GM19452 (cell line): ENCODE measurements at regions not wholly inside any gene's neighbourhood (a gene's known extent, or its start where the extent isn't known, plus 50 kb on each side); places are given as distances from the start of the nearest gene placed in this dataset.

Experiments used
- ATAC-seq: cut with Tn5 transposase; IDR thresholded peaks from one replicate; pipeline ENCODE4 v1.9.1; 2021; ENCODE audit not compliant: unreplicated experiment

DNA sequence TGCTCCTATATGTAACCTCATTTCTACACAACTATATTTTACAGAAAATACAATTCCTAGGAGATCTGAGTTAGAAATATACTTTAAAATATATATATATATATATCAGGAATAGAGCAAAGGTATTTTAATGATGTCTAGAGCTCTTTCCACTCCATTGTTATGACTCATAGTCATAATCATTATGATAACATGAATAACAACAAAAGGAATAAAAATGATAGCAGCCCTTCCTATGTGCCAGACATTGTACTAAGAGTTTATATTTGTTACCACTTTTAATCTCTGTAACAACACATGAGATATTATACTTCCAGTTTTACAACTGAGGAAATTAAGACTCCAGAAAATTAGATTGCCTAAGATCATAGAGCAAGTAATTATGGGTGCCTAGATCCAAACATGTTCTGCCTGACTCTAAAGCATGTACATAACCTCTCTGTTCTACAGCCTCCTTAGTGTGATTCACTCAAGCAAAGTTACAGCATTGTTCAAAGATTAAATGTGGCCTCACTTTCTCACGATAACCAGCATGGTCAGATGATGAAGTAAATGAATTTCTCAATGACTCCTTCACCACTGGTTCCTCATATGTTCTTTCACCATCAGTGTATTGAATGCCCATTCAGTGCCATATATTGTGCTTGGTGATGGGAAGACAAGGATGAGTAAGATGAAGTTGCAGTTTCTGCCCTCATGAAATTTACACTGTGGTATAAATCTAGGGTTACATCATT is 452.1 kb downstream of the EFNA5 start:
- ATAC-seq, result no peak

DNA sequence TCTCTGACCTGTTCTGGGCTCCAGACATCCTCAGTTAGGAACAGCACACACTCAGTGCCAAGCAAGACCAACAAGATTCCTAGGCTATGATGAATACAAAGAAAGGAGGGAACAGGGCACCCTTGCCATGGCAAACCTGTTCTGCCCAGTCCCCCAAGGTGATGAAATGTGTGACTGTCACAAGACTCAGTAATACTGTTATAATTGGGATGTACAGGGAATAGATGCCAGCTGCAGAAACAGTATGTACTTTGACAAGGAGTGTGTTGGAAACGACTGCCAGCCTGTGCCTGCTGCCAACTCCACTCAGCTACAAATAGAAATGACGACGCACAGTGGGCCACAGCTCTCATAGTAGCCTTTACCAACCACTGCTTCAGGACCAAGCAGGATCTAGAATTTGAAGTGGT is 453.0 kb downstream of the EFNA5 start:
- no peak for ATAC-seq

DNA sequence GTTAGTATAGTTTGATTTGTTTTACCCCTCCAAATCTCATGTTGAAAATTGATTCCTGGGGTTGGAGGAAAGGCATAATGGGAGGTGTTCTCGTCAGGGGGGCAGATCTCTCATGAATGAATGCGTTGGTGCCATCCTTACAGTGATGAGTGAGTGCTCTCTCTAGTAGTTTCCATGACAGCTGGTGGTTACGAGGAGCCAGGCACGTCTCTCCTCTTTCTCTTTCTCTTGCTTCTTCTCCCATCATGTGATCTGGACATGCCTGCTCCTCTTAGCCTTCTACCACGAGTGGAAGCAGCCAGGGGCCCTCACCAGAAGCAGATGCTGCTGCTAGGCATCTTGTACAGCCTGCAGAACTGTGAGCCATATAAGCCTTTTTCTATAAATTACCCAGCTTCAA is 454.1 kb downstream of the EFNA5 start:
- no peak for ATAC-seq

DNA sequence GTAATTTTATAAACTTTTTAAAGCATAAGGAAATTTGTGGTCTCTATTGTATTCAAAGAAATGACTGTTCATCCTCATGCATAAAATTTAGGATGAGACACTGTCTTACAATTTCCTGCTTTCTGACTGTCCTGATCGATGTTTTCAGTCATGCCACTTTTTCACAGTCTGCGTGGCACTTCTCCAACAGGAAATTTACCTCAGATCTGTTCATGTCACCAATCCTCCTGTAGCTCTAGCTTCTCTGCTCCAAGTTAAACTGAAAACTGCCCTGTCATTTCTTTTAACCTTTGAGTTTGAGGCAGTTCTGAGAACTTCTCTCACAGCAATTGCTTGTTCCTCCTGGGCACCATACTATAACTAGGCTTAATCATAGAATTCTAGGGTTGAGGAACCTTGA is 455.1 kb downstream of the EFNA5 start:
- no peak for ATAC-seq

DNA sequence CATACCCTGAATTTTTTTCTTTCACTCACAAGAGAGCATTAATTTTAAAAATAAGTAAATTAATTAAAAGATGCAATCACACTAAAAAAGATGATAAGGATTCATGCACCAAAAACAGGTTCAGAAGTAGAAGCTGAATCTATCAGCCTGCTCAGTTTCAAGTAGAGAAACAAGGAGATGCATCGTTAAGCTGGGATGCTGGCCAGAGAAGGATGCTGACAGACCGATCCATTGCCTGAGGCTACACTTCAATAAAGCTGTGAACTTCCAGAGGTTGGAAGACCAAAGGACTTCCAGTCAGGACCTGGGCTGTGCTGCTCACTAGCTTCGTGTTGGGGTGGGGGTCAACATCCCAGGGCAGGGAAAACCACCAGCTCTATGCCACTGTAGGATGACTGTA is 457.7 kb downstream of the EFNA5 start:
- no peak for ATAC-seq

DNA sequence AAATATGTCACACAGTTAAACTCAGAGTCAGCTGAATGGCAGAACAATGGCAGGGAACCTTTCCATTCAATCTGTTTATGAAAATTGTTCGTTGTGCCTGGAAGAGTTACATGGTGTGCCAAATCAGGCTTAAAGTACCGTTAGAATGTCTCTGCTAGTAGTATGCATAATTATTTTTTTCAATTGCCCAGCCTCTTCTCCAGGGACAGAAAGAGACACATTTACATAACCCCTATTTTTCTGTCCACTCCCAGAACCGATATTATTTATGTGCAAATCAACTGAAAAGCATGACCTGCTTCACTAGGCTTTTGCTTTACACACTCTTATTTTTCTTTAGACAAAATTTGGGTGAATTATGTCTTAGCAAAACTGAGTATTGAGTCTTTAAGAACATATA is 459.1 kb downstream of the EFNA5 start:
- ATAC-seq, result no peak

DNA sequence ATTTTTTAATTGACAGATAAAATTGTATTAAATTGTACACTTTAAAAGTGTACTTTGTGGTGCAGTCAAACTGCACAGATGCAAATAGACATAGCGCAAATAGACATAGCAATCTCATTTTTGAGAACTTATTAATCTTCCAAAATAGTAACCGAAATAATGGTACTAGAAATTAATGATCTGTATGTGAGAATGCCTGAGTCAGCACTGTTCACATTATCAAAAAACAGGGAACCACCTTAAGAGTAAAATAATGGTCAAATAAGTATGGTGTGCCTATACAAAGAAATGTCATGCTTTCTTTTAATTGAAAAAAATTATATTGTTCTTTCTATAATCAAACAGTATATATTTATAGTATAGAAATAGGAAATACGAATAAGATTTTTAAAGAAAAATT is 461.9 kb downstream of the EFNA5 start:
- no peak for ATAC-seq

DNA sequence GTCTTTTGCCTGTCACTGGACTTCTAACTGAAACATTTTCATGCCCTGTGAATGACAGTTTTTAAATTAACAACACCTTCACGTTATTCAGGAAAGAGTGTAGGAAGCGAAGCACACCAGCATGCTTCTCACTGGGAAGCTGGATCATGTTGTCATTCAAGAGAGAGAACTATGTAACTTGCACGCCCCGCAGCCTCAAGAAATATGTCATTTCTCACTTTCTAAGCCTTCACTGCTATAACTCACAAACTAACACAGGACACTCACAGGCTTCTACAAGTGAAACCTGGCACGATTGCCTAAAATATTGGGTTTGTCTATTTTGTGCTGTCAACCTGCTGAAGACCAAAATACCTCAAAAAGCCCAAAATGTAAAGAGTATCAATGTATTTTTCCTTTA is 466.3 kb downstream of the EFNA5 start:
- no peak for ATAC-seq

DNA sequence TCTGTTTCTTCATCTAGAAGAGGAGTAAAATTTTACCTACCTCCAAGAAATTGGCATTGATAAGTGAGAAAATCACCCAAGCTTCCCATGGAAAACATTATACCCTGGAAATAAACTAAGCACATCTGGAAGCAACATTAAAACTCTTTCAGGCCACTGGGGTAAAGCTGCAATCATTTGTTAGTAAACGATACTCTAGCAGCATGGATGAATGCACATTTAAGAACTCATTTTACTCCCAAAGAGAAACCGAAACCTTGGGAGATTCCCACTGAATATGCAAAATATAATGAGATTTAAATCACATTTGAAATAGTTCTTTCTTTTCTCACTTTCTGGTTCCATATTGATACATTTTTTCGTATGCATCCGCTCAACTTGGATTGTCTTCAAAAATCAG is 467.5 kb downstream of the EFNA5 start:
- ATAC-seq, result no peak

DNA sequence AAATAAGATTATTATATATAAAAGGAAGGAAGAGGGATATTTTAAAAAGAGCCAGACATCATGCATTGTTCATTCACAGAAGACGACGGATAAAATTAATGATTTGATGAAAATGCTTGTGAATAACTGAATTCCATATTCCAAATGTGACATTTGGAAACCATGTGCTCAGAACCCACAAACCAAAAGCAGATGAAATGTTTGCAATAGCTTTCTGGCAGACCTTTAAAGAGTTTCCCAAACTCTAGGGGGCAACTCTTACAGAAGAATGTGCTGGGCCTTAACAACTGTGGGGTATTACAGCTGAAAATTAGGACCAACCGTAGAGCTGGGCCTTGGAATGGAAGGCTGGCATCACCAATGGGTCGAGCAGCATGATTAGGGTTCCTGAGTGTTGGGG is 471.0 kb downstream of the EFNA5 start:
- ATAC-seq, result no peak

DNA sequence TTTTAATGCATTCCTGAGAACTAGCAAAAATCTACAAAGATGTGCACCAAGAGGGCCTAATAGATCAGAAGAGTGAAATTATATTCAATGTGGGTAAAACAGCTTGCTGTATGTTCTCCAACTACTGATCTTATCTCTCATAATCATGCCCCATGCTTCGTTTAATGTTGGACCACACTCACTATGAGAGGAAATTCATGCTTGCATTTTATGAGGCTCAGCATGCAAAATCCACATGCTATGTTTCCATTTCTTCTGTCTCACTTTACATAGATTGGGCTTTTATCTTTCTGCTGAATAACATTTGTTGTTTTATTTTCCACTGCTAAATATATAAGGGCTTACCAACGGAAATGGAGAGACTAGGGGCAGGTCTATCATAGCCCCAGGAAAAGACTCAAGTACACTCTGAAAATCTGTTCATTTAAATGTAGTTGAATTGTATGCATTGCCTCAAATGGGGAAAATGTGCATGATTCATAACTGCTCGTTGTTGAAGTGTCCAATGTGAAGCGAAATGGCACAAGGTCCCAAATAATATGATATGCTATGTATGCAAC is 474.2 kb downstream of the EFNA5 start:
- no peak for ATAC-seq

DNA sequence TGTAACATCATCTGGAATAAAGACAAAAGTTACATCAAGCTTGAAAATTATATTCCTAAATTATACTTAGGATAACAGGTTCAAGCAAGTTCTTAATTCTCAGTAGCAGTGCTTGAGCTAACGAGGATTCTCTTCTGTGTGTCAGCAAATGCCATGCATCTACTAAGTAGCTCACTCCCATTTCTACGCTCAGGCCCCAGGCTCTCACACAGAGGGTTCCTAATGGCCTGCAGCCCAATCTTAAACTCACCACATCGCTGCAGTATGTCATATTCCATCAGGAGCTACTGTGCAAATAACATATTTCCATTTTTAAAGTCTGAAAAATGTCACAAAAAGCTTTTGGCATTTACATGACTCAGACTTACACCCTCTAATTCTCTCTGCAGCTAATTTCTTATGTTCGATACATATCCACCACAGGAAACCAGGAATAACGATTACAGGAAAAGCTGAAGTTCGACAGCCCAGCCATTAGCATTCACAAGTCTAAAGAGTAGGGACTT is 474.8 kb downstream of the EFNA5 start:
- no peak for ATAC-seq

DNA sequence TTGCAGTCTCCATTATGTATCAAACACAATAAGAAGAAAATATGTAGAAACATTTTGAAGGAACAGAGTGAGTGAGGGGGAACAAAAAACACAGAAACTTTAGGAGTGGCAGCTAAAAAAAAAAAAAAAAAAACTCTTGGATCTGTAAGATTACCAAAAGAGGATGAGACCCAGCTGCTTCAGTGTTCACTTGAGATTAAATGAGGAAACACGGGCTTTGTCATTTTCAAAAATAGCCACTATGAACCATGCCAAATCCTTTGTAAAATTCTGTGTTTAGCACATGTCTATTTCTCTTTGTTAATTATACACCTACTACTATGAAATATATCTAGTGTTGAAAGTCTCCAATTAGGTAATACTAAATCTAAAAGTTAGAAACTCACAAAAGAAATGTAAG is 485.9 kb downstream of the EFNA5 start:
- no peak for ATAC-seq

DNA sequence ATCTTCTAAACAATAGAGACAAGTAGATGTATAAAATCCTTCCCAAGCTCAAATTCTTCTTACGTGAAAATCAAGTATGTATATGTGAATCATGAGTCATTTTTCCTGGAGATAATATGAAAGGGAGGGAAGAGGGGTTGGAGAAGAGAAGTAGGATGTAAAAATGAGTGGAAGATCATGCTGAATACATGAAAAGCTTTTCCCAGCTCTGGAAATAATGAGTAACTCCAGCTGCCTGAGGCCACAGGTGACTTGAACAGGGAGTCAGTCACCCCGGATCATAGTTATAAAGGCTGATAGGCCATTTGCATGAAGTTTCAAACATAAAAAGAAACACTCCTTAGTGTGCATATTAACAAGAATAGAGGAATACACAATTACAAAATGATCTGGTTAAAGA is 486.7 kb downstream of the EFNA5 start:
- no peak for ATAC-seq

DNA sequence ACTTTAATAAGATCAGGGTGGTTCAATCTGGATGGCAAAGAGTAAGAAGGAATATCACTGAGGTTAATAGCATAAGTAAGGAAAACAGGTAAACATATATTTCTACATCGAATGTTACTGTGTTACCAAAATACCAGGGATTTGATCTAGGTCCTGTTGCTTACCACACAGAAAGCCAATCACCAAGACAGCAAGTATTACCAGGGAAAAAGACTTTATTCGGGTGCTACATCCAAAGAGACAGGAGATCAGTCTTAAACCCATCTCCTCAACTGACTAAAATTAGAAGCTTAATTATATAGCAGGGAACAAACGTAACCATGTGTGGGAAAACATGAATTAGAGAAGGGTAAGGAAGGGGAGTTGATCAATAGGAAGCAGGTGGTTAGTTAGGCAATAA is 500.1 kb downstream of the EFNA5 start:
- no peak for ATAC-seq

DNA sequence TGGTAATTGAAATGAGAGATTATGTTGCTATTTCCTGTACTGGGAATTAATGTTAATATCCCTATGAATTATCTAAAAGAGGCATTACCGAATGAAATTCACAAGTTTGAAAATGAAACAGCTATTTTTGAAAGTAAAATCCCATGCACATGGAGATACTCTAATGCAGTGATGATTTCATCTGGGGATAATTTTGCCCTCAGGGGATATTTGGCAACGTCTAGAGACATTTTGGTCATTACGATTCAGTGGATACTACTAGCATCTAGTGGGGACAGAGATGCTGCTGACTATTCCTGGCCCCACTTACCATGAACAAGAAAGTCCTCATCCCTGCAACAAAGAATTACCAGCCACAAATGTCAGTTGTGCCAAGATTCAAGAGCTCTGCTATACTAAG is 500.9 kb downstream of the EFNA5 start:
- ATAC-seq, result no peak

DNA sequence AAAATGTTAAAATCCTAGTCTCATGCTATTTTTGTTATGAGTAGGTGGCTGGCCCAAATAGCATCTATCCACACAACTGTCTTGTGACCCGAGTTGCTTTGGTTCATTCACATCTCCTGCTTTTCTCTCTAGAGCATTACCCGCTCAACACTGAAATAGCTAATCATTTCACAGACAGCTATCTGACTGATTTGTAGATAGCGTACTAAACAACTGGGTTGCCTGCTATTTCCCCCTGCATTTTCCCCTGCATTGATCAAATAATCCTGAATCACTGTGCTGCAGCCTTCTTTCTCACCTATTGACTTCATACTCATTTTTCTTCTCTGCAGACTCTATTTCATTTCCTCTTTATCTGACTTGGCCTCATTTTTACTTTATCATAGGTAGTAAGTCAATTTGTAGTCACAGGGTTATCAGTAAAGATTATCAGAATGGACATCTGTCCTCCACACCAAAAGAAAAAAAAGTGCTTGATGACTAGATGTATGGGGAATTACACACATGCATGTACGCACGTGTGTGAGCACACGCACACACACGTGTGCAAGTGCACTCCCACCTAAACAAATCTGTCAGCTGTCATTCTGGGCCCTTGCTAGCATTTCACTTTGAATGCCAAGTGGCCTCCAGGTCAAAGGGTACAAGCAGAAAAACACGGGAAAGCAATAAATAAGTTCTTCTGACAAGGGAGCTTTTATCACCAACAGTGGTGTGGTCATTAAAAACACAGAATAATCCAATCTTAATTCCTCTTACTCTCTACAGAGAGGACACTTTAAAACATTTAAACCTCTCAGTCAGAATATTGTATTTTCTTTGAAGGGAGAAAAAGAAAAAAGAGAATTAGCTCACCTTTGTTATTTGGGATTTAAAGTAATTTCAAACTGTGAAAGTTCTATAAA is 501.6 kb downstream of the EFNA5 start:
- ATAC-seq, result no peak

DNA sequence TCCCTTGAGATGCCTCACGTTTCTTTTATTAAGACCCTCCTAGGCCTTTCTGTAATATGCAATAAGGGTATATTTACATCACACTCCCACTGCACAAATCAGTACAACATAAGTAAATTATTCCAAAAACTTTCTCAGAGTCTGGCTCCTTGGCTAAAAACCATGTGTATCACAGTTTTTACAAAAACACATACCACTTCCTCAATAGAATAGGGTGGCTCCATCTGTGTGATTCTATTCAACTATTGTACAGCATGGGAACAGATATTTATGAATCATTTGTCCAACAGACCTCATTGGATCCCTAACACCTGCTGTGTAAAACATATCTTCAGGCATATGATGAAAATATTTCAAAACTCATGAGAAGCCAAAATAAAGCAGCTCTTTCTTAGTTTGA is 502.7 kb downstream of the EFNA5 start:
- no peak for ATAC-seq

DNA sequence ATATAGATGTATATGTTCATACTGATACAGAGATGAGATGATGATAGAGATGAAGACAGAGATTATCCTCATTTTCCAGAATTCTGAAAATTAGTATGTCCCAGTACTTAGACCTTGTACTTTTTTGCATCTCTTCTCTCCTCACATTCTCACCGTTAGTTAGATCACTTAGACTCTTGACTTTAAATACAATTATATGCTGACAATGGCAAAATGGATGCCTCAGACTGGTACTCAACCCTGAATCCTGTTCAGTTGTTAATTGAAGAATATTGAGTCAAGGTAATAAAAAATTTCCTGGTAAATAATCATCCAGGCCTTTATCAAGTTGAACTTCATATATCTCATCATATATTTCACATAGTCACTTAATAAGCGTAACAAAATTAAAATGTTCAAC is 505.4 kb downstream of the EFNA5 start:
- no peak for ATAC-seq

DNA sequence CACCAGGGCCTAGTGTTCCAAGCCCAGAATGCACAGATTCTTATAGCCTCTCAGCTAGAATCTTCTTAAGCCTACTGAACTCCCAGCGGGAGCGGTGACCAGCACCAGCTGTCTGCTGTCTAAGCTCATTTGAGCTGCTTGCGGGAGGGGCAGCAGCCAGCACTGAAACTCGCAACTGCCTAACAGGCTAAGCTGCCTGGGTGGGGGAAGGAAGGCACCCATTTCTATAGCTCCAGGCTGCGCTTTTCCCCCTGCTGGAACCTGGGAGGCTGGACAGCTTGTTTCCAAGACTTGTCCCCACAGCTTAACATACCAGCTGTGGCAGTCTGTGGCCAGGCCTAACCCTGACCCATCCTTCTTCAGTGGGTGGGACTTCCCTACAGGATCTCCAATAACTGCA is 512.9 kb downstream of the EFNA5 start:
- ATAC-seq, result no peak

DNA sequence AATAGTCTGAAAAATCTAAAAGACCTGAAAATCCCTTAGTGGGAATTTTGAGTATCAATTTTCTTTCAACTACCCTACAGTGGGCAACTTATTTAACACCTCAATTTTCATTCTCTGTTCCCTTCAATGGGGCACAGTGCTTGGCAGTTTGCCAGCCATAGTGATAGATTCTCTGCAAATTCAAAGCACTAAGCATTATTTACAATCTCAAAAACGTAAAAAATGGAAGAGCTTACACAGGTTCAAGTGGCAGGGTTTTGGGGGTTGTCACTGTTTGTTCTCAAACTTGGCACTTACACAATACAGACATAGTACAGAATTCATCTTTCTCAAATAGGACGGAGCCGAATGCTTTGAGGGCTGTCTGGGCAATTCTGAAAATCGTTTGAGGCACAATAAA is 515.0 kb downstream of the EFNA5 start:
- ATAC-seq, result no peak

DNA sequence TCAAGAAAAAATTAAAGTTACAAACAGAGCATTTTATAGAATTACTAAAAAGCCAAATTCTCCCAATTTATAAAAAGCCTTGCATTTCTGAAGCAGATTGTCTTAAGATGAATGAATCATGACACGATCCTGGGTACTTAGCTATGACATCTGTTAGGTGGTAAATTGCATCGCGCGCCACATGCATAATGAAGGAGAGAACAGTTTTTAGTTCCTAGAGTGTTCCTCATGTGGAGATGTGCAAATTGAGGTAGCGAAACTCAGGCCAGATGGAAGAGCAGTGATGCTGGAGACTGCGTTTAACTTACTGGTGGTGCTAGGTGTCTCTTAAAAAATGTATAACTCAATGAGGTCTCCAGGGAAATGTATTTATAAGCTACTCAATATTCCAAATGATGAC is 516.1 kb downstream of the EFNA5 start:
- ATAC-seq, result no peak
